B cell (primary cell): ENCODE measurements at regions not wholly inside any gene's neighbourhood (a gene's known extent, or its start where the extent isn't known, plus 50 kb on each side); places are given as distances from the start of the nearest gene placed in this dataset.

Source experiments
- ATAC-seq: fragments of 200-7000 bp; cut with Tn5 transposase; one replicate; pipeline ENCODE4 v1.10.0; 2021; ENCODE audit warnings: low read depth, mild to moderate bottlenecking, moderate number of reproducible peaks, moderate library complexity
- CTCF ChIA-PET: fragments of 350-600 bp; sonication (Branson Sonifier 250); formaldehyde crosslinking; loops from one replicate; lab custom pipeline; 2021; ENCODE audit warnings: antibody characterized with exemption, inconsistent platforms; lab: Charles Lee
- POLR2A ChIA-PET: fragments of 350-600 bp; sonication (Branson Sonifier 250); formaldehyde crosslinking; loops from one replicate; lab custom pipeline; 2021; ENCODE audit warnings: antibody characterized with exemption; lab: Charles Lee
- DNase-seq: peaks from one replicate; pipeline ENCODE4 v3.0.0; 2013
- H2AFZ ChIP-seq: 2 replicates; pipeline ENCODE4 v1.6.1; 2012; ENCODE audit warnings: mild to moderate bottlenecking, low read depth, low read length; ENCODE audit not compliant: insufficient read depth, poor library complexity, severe bottlenecking
- H3K27ac ChIP-seq, 2 donors: 1 replicate in 1 of 2; 2 replicates in 1 of 2; pipeline ENCODE4 v1.5.1; 2012 to 2013; ENCODE audit warnings: low read length in 2 of 2, mild to moderate bottlenecking in 2 of 2, moderate library complexity in 1 of 2
- H3K27me3 ChIP-seq, 4 experiments: fragments of 200-600 bp in 1 of 4; sonication (generic) in 1 of 4; replicated peaks in 1 of 4; 1 replicate in 2 of 4; 2 replicates in 2 of 4; pipeline versions ENCODE4 v1.6.1 to v1.7.0; 2013 to 2016; ENCODE audit warnings: low read length in 3 of 4, mild to moderate bottlenecking in 2 of 4, mixed read lengths in 1 of 4, moderate library complexity in 1 of 4; ENCODE audit not compliant: insufficient read depth in 4 of 4, control insufficient read depth in 3 of 4; ENCODE audit errors: control extremely low read depth in 1 of 4
- H3K36me3 ChIP-seq, 2 experiments: replicated peaks in 1 of 2; 1 replicate in 1 of 2; 2 replicates in 1 of 2; pipeline versions ENCODE4 v1.6.1 to v1.7.1; 2013; ENCODE audit warnings: low read length in 1 of 2; ENCODE audit not compliant: insufficient read depth in 2 of 2, control insufficient read depth in 1 of 2; ENCODE audit errors: control extremely low read depth in 1 of 2, extremely low read depth in 1 of 2
- H3K4me1 ChIP-seq, 2 donors: fragments of 200-600 bp in 1 of 2; sonication (generic) in 1 of 2; 1 replicate in 1 of 2; 2 replicates in 1 of 2; pipeline versions ENCODE4 v1.5.1 to v1.6.1; 2013 to 2017; ENCODE audit warnings: low read length in 2 of 2; ENCODE audit not compliant: control insufficient read depth in 2 of 2, insufficient read depth in 2 of 2
- H3K4me2 ChIP-seq: replicated peaks from 2 replicates; pipeline ENCODE3; 2012; ENCODE audit warnings: mild to moderate bottlenecking, low read depth, low read length; ENCODE audit not compliant: poor library complexity, severe bottlenecking
- H3K4me3 ChIP-seq, 5 experiments: fragments of 200-600 bp in 1 of 5; sonication (generic) in 1 of 5; 1 replicate in 3 of 5; 2 replicates in 2 of 5; pipeline versions ENCODE4 v1.5.1 to v1.7.0; 2011 to 2016; ENCODE audit warnings: low read length in 4 of 5, mild to moderate bottlenecking in 4 of 5, low read depth in 2 of 5, control low read depth in 1 of 5, moderate library complexity in 1 of 5; ENCODE audit not compliant: insufficient read depth in 1 of 5; ENCODE audit errors: control extremely low read depth in 1 of 5, extremely low read depth in 1 of 5
- H3K79me2 ChIP-seq: fragments of 200-600 bp; sonication (generic); one replicate; pipeline ENCODE4 v1.6.0; 2016; ENCODE audit warnings: low read length; ENCODE audit not compliant: control insufficient read depth, insufficient read depth
- H3K9ac ChIP-seq: fragments of 200-600 bp; sonication (generic); 2 replicates; pipeline ENCODE4 v1.6.1; 2017; ENCODE audit warnings: mild to moderate bottlenecking, low read length, moderate library complexity
- H3K9me3 ChIP-seq, 3 donors: one replicate each; pipeline versions ENCODE4 v1.6.1 to v1.7.1; 2013; ENCODE audit warnings: low read length in 2 of 3; ENCODE audit not compliant: control insufficient read depth in 2 of 3, insufficient read depth in 1 of 3; ENCODE audit errors: control extremely low read depth in 1 of 3
- H4K20me1 ChIP-seq: 2 replicates; pipeline ENCODE4 v1.6.0; 2012; ENCODE audit warnings: mild to moderate bottlenecking, low read length; ENCODE audit not compliant: insufficient read depth, control insufficient read depth, poor library complexity, severe bottlenecking
- H3K27ac Mint-ChIP-seq: one replicate; pipeline ENCODE4 v1.8.0; 2021; ENCODE audit warnings: mixed read lengths
- H3K27me3 Mint-ChIP-seq: one replicate; pipeline ENCODE4 v1.8.0; 2021; ENCODE audit warnings: mixed read lengths
- H3K4me1 Mint-ChIP-seq: one replicate; pipeline ENCODE4 v1.8.0; 2021; ENCODE audit warnings: mixed read lengths
- H3K4me3 Mint-ChIP-seq: one replicate; pipeline ENCODE4 v1.8.0; 2021; ENCODE audit warnings: mixed read lengths
- H3K9me3 Mint-ChIP-seq: one replicate; pipeline ENCODE4 v1.8.0; 2022; ENCODE audit warnings: mixed read lengths; ENCODE audit not compliant: insufficient read depth
- CTCF ChIP-seq: fragments of 200-600 bp; IDR thresholded peaks from one replicate; pipeline ENCODE4 v1.8.0; 2022; ENCODE audit warnings: antibody characterized with exemption, mild to moderate bottlenecking
- EZH2 ChIP-seq: IDR thresholded peaks from 2 replicates; pipeline ENCODE4 v1.6.1; 2012; ENCODE audit warnings: borderline replicate concordance, low read depth, mild to moderate bottlenecking, moderate library complexity, low read length; ENCODE audit not compliant: insufficient read depth, poor library complexity, severe bottlenecking
- WGBS: methylation state at CpG from one replicate; pipeline ENCODE4 v1.1.5; 2013; ENCODE audit warnings: missing lambda C conversion rate; ENCODE audit not compliant: insufficient coverage; 5-methylcytosine and 5-hydroxymethylcytosine counted together
- intact Hi-C: fragments of 100-400 bp; cut with micrococcal nuclease; formaldehyde crosslinking; loops from one replicate; pipeline ENCODE4 v1.10.0; 2022

GRCh38 chr10:83881661-83882060 lies 257.6 kb upstream of the GHITM start:
- H3K27ac Mint-ChIP-seq: no peak overlapping the region
- peaks cover 7% of the 10 kb centered on the region for H3K27me3 Mint-ChIP-seq
- Histone ChIP-seq H3K9me3 (no peaks in the 10 kb centered on the region), H4K20me1 (no peaks in the 10 kb centered on the region), H2AFZ (no peak overlapping the region), H3K36me3 (no peaks in the 10 kb centered on the region), H3K4me2 (no peak overlapping the region), H3K79me2 (no peaks in the 10 kb centered on the region), H3K9ac (no peak overlapping the region), H3K4me1 (no peaks in the 10 kb centered on the region), H3K4me3 (no peak overlapping the region), H3K27me3 (no peaks in the 10 kb centered on the region), H3K27ac (no peak overlapping the region)
- no peak for DNase-seq
- intact Hi-C loops: no loop called here
- ATAC-seq: no peak
- POLR2A ChIA-PET: no interaction called here
- no peaks in the 10 kb centered on the region for H3K4me1 Mint-ChIP-seq
- no peaks in the 10 kb centered on the region for H3K9me3 Mint-ChIP-seq
- H3K4me3 Mint-ChIP-seq: no peak overlapping the region
- WGBS: no CpG with 5 or more reads among the region's 1 CpG
- TF ChIP-seq EZH2 (no peak), CTCF (no peak)
- CTCF ChIA-PET: interaction anchor here (0.7 kb wide), 1 partner anchor 10 kb away, joined by 4 read pairs; no protein-coding TSS in a partner anchor

- H3K27ac ChIP-seq: no peak overlapping the region
- ATAC-seq: no peak
- WGBS: no CpG with 5 or more reads among the region's 5 CpGs
- TF ChIP-seq CTCF: no peak
- TF ChIP-seq EZH2: no peak
- no peaks in the 10 kb centered on the region for H3K4me1 ChIP-seq
- H3K27ac Mint-ChIP-seq: no peak overlapping the region
- no peaks in the 10 kb centered on the region for H3K79me2 ChIP-seq
- peaks cover 8% of the 10 kb centered on the region for H3K27me3 Mint-ChIP-seq
- DNase-seq: no peak
- ChIA-PET CTCF (interaction anchor here (1.9 kb wide), 1 partner anchor 16 kb away, joined by 7 read pairs; no protein-coding TSS in a partner anchor), POLR2A (no interaction called here)
- no peaks in the 10 kb centered on the region for H4K20me1 ChIP-seq
- intact Hi-C loops: no loop called here
- no peak overlapping the region for H2AFZ ChIP-seq
- H3K9me3 Mint-ChIP-seq: no peaks in the 10 kb centered on the region
- H3K36me3 ChIP-seq: no peaks in the 10 kb centered on the region
- H3K4me3 Mint-ChIP-seq: no peak overlapping the region
- no peak overlapping the region for H3K4me3 ChIP-seq
- H3K9ac ChIP-seq: no peak overlapping the region
- H3K4me1 Mint-ChIP-seq: no peaks in the 10 kb centered on the region
- H3K9me3 ChIP-seq: no peaks in the 10 kb centered on the region
- no peaks in the 10 kb centered on the region for H3K27me3 ChIP-seq
- no peak overlapping the region for H3K4me2 ChIP-seq
Measured at GRCh38 chr10:83886871-83887270, 252.4 kb upstream of the GHITM start.
